GM12878 (cell line): ENCODE measurements at regions not wholly inside any gene's neighbourhood (a gene's known extent, or its start where the extent isn't known, plus 50 kb on each side); places are given as distances from the start of the nearest gene placed in this dataset.

ENCODE experiments used
- ATAC-seq: fragments of 200-7000 bp; cut with Tn5 transposase; 3 replicates; pipeline ENCODE4 v1.9.1; 2020; ENCODE audit warnings: mild to moderate bottlenecking, moderate library complexity
- BruUV-seq: library from RNA; stranded (reverse); fragments of 400-500 nt; replicated peaks from 2 replicates; lab custom pipeline; 2021; lab: Mats Ljungman, UMichigan
- CTCF ChIA-PET: fragments of 300-600 bp; sonication (Branson Sonifier 250); formaldehyde crosslinking; extraction: SDS; loops from one replicate; lab custom pipeline; 2021; ENCODE audit warnings: inconsistent platforms; lab: Yijun Ruan, JAX
- POLR2A ChIA-PET: fragments of 350-600 bp; formaldehyde crosslinking; extraction: SDS; loops from one replicate; lab custom pipeline; 2021; ENCODE audit warnings: inconsistent platforms; lab: Charles Lee
- RAD21 ChIA-PET: fragments of 300-600 bp; sonication (Branson Sonifier 250); formaldehyde crosslinking; loops from one replicate; lab custom pipeline; 2023; ENCODE audit warnings: antibody characterized with exemption; ENCODE audit not compliant: unreplicated experiment; lab: Charles Lee
- SMC1A ChIA-PET: fragments of 300-600 bp; sonication (Branson Sonifier 250); formaldehyde crosslinking; loops from one replicate; lab custom pipeline; 2023; ENCODE audit not compliant: unreplicated experiment, uncharacterized antibody; lab: Charles Lee
- DNase-seq: peaks from one replicate; pipeline ENCODE4 v3.0.0-alpha.2; 2011; ENCODE audit warnings: low read depth, low spot score
- FAIRE-seq: peaks from 3 replicates; lab custom pipeline; 2011; peaks lifted over from hg19 to GRCh38; lab: Jason Lieb, UNC
- H2AFZ ChIP-seq: 2 replicates; pipeline ENCODE4 v1.6.0; 2011; ENCODE audit warnings: low read depth, low read length, control low read depth; ENCODE audit not compliant: control insufficient read depth
- H3K27ac ChIP-seq: 2 replicates; pipeline ENCODE4 v1.5.1; 2011; ENCODE audit warnings: control low read depth; ENCODE audit not compliant: control insufficient read depth, insufficient read depth
- H3K27me3 ChIP-seq, 2 experiments: replicated peaks in 1 of 2; 2 replicates each; pipeline versions ENCODE4 v1.6.0 to v1.6.1; 2011; ENCODE audit warnings: low read length in 1 of 2; ENCODE audit not compliant: control insufficient read depth in 2 of 2, insufficient read depth in 2 of 2
- H3K36me3 ChIP-seq, 2 experiments: 2 replicates each; pipeline ENCODE4 v1.5.1; 2011; ENCODE audit warnings: low read length in 1 of 2; ENCODE audit not compliant: control insufficient read depth in 2 of 2, insufficient read depth in 2 of 2
- H3K4me1 ChIP-seq: 2 replicates; pipeline ENCODE4 v1.6.1; 2011; ENCODE audit warnings: mild to moderate bottlenecking, low read length, moderate library complexity, mixed read lengths; ENCODE audit not compliant: control insufficient read depth, insufficient read depth
- H3K4me2 ChIP-seq: 2 replicates; pipeline ENCODE4 v1.6.0; 2011; ENCODE audit warnings: control low read depth; ENCODE audit not compliant: control insufficient read depth, insufficient read depth
- H3K4me3 ChIP-seq: fragments of 200-600 bp; sonication (generic); 2 replicates; pipeline ENCODE4 v1.5.1; 2016
- H3K79me2 ChIP-seq: 2 replicates; pipeline ENCODE4 v1.6.0; 2011; ENCODE audit warnings: low read length; ENCODE audit not compliant: control insufficient read depth, insufficient read depth
- H3K9ac ChIP-seq: 2 replicates; pipeline ENCODE4 v1.8.0; 2011; ENCODE audit warnings: low read length, control low read depth, mixed read lengths; ENCODE audit not compliant: control insufficient read depth, insufficient read depth
- H3K9me3 ChIP-seq: replicated peaks from 3 replicates; pipeline ENCODE4 v1.5.1; 2011; ENCODE audit warnings: mild to moderate bottlenecking, low read length; ENCODE audit not compliant: control insufficient read depth, insufficient read depth
- H4K20me1 ChIP-seq: 2 replicates; pipeline ENCODE4 v1.6.0; 2011; ENCODE audit not compliant: control insufficient read depth, insufficient read depth
- BRCA1 ChIP-seq: IDR thresholded peaks from 2 replicates; pipeline ENCODE4 v1.6.1; 2011; ENCODE audit warnings: low read depth, low read length, improper control_type of control experiment
- ETV6 ChIP-seq, 2 experiments: fragments of 450-650 bp in 1 of 2; IDR thresholded peaks in 1 of 2; conservative IDR thresholded peaks in 1 of 2; 2 replicates each; pipeline ENCODE4 v1.6.1; 2014; ENCODE audit warnings: antibody characterized with exemption in 1 of 2, borderline replicate concordance in 1 of 2, low read depth in 1 of 2, mild to moderate bottlenecking in 1 of 2, moderate library complexity in 1 of 2
- MEF2B ChIP-seq: fragments of 450-650 bp; IDR thresholded peaks from 2 replicates; pipeline ENCODE4 v1.6.1; 2018; ENCODE audit warnings: mild to moderate bottlenecking, moderate library complexity; ENCODE audit not compliant: partially characterized antibody, poor library complexity, severe bottlenecking
- MYC ChIP-seq: IDR thresholded peaks from 2 replicates; pipeline ENCODE4 v1.6.1; 2011; ENCODE audit warnings: mild to moderate bottlenecking, low read length, moderate library complexity, inconsistent platforms; ENCODE audit not compliant: insufficient read depth, insufficient replicate concordance, insufficient read length, severe bottlenecking
- NFYB ChIP-seq: IDR thresholded peaks from 2 replicates; pipeline ENCODE4 v1.6.1; 2011; ENCODE audit warnings: low read depth, mild to moderate bottlenecking, low read length, improper control_type of control experiment, moderate library complexity; ENCODE audit not compliant: insufficient read depth
- WGBS: methylation state at CpG from one replicate; pipeline ENCODE4 v1.1.6; 2016; ENCODE audit warnings: low lambda C conversion rate; ENCODE audit not compliant: insufficient replicate concordance, insufficient coverage; ENCODE audit errors: missing lambda C conversion rate; 5-methylcytosine and 5-hydroxymethylcytosine counted together
- in situ Hi-C: fragments of 300-500 bp; cut with MboI; formaldehyde crosslinking; loops from 9 replicates; pipeline ENCODE4 v1.14.3; 2018; ENCODE audit warnings: mixed read lengths
- intact Hi-C: fragments of 100-400 bp; cut with micrococcal nuclease; formaldehyde crosslinking; loops from one replicate; pipeline ENCODE4 v1.14.2; 2022; ENCODE audit not compliant: unreplicated experiment
- TF ChIP-seq, protein P1 (sequence below): fragments of 450-650 bp; IDR thresholded peaks from 2 replicates; pipeline ENCODE4 v1.6.1; 2017; ENCODE audit warnings: mild to moderate bottlenecking, moderate library complexity

DNA sequence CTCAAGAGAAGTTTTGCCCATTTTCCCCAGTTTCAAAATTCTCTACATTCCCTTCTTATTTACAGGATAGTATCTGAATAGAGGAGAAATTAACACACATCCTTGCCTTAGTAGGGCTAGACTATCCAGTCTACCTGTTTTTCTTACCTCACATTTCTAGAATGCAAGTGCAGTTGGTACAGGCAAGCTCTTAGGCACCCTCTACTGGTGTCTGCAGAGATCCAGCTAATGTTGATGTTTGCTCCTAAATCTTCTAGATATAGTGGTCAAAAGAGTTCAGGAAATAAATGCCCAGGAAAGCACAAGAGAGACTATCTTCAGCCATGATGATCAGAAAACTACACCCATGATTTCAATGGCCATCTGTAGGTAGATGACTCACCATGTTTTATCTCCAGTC, 205.3 kb downstream of the HTR7 start (continued):
- TF ChIP-seq ETV6 (conservative IDR thresholded peaks at IDR 0.05 in 1 of 2, IDR thresholded peaks at IDR 0.05 in 1 of 2; ENCODE audit: borderline replicate concordance in 1 of 2, low read depth in 1 of 2) (no peak), MYC (no peak), MEF2B (no peak), BRCA1 (no peak)
- TF ChIP-seq, protein P1, sequence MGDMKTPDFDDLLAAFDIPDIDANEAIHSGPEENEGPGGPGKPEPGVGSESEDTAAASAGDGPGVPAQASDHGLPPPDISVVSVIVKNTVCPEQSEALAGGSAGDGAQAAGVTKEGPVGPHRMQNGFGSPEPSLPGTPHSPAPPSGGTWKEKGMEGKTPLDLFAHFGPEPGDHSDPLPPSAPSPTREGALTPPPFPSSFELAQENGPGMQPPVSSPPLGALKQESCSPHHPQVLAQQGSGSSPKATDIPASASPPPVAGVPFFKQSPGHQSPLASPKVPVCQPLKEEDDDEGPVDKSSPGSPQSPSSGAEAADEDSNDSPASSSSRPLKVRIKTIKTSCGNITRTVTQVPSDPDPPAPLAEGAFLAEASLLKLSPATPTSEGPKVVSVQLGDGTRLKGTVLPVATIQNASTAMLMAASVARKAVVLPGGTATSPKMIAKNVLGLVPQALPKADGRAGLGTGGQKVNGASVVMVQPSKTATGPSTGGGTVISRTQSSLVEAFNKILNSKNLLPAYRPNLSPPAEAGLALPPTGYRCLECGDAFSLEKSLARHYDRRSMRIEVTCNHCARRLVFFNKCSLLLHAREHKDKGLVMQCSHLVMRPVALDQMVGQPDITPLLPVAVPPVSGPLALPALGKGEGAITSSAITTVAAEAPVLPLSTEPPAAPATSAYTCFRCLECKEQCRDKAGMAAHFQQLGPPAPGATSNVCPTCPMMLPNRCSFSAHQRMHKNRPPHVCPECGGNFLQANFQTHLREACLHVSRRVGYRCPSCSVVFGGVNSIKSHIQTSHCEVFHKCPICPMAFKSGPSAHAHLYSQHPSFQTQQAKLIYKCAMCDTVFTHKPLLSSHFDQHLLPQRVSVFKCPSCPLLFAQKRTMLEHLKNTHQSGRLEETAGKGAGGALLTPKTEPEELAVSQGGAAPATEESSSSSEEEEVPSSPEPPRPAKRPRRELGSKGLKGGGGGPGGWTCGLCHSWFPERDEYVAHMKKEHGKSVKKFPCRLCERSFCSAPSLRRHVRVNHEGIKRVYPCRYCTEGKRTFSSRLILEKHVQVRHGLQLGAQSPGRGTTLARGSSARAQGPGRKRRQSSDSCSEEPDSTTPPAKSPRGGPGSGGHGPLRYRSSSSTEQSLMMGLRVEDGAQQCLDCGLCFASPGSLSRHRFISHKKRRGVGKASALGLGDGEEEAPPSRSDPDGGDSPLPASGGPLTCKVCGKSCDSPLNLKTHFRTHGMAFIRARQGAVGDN: no peak

DNA sequence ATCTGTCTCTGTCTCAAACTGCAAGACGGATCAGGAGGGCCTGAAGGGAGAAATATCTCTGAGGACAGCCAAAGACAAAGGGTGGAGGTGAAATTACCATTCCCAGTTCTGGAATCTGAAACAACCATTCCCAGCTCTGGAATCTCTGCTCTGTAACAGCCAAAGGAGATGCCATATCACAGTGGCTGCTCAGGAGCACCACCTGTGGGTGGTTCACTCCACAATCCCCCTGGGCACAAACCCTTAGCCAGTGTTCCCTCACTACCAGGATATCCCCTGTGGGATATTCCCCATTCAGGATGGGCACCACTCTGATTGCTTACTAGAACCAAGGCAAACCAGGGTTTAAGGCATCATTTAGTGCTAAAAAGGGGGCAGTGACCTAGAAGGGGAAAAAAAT, 199.0 kb downstream of the HTR7 start:
- DNase-seq: no peak

More for the DNA sequence above, 199.0 kb downstream of the HTR7 start:
- Histone ChIP-seq H3K36me3 (no peaks in the 10 kb centered on the region), H3K27me3 (no peaks in the 10 kb centered on the region), H3K9me3 (no peaks in the 10 kb centered on the region), H4K20me1 (no peaks in the 10 kb centered on the region), H3K79me2 (no peaks in the 10 kb centered on the region), H3K4me1 (no peaks in the 10 kb centered on the region), H3K27ac (no peak overlapping the region), H3K9ac (no peak overlapping the region), H3K4me3 (no peak overlapping the region), H2AFZ (no peak overlapping the region), H3K4me2 (no peak overlapping the region)
- RAD21 ChIA-PET: no interaction called here
- ATAC-seq (no peak), FAIRE-seq (no peak)
- POLR2A ChIA-PET: no interaction called here
- CTCF ChIA-PET: interaction anchor here (0.6 to 1.1 kb wide), 2 partner anchors 9 to 345 kb away, joined by 3 read pairs; no protein-coding TSS in a partner anchor
- SMC1A ChIA-PET: no interaction called here
- TF ChIP-seq NFYB: no peak
- in situ Hi-C loops (no loop called here), intact Hi-C loops (no loop called here)
- no TSS peak for BruUV-seq
- 0% methylated on average over 1 of the region's 1 CpG for WGBS
